ES-I3 (cell line): ENCODE measurements at regions not wholly inside any gene's neighbourhood (a gene's known extent, or its start where the extent isn't known, plus 50 kb on each side); places are given as distances from the start of the nearest gene placed in this dataset.

Source experiments
- H3K36me3 ChIP-seq: 2 replicates; pipeline ENCODE4 v1.6.1; 2013; ENCODE audit warnings: mild to moderate bottlenecking, low read length, control low read depth, moderate library complexity; ENCODE audit not compliant: insufficient read depth
- H3K4me1 ChIP-seq: 2 replicates; pipeline ENCODE4 v1.6.1; 2013; ENCODE audit warnings: mild to moderate bottlenecking, control low read depth, low read length; ENCODE audit not compliant: insufficient read depth
- H3K9ac ChIP-seq: 2 replicates; pipeline ENCODE4 v1.6.1; 2013; ENCODE audit warnings: low read depth, mild to moderate bottlenecking, low read length, moderate library complexity
- H3K9me3 ChIP-seq: 2 replicates; pipeline ENCODE4 v1.6.1; 2013; ENCODE audit warnings: mild to moderate bottlenecking, low read length, moderate library complexity; ENCODE audit not compliant: control insufficient read depth, insufficient read depth

DNA sequence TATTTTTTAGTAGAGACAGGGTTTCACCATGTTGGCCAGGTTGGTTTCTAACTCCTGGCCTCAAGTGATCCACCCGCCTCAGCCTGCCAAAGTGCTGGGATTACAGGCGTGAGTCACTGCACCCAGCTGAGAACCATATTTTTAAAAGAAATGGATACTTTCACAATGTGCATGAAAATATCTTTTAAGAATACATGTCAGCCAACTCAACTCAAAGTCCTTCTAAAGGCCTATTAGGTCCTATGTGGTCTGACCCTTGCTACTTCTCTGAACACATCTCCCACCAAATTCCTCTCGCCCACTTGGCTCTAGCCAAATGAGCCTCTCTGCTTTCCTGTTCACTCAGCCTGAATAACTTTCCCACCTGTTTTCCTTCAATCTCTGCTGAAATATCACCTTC lies 119.6 kb downstream of the MTX2 start:
- Histone ChIP-seq H3K4me1 (no peaks in the 10 kb centered on the region), H3K9me3 (no peaks in the 10 kb centered on the region), H3K9ac (no peak overlapping the region), H3K36me3 (no peaks in the 10 kb centered on the region)

DNA sequence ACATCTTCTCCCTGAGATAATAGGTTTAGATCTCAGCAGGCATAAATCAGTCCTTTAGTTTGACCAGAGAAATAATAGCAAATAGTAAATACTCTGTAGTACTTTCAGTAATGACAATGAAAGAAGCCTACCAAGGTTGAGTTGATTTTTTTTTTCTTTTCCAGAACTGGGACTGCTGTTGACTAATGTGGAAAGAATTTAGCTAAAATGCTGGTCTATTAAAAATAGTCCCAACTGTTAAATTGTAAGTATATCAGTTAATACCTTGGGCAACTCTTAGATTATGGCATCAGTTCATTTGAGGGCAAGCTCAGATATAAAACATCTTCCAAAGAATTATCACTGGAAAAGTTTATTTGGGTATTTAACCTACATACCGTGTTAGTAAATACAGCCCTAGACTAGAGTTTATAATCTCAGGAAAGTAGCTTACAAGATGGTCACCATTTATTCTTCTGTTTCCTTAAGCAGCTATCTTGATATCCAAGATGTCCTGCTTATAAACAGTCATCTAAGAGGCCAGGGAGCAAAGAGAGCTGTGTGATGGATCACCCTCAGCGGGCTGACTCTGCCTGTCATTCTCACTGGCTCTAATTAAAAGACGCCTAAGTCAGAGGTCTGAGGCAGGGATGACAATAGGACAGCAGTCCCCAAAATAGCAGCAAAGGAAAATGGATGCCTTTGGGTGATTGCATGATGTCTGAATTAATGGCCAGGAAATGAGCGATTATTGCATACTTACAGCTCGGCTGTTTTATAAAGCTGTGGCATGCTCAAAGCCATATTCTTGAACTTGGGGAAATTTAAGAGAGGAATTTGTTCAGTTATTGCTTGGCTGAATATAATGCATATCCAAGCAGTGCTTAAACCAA lies 121.3 kb downstream of the MTX2 start:
- Histone ChIP-seq H3K9ac (no peak overlapping the region), H3K9me3 (no peaks in the 10 kb centered on the region), H3K36me3 (no peaks in the 10 kb centered on the region)

DNA sequence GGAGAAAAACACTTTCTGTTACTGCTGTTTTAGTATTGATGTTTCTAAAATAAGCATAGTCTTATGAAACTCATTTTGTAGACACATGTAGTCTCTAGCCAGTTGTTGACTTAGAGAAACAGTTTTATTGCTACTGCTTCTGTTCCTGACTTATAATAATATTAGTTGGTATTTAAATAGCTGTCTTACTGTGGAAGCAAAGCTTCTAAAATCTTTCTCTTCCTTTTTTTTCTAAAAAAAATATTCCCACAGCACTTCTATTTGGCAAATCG lies 121.8 kb downstream of the MTX2 start:
- no peaks in the 10 kb centered on the region for H3K36me3 ChIP-seq
- H3K9me3 ChIP-seq: no peaks in the 10 kb centered on the region
- H3K9ac ChIP-seq: no peak overlapping the region
- no peaks in the 10 kb centered on the region for H3K4me1 ChIP-seq

More for the DNA sequence above, 121.3 kb downstream of the MTX2 start:
- H3K4me1 ChIP-seq: no peaks in the 10 kb centered on the region

DNA sequence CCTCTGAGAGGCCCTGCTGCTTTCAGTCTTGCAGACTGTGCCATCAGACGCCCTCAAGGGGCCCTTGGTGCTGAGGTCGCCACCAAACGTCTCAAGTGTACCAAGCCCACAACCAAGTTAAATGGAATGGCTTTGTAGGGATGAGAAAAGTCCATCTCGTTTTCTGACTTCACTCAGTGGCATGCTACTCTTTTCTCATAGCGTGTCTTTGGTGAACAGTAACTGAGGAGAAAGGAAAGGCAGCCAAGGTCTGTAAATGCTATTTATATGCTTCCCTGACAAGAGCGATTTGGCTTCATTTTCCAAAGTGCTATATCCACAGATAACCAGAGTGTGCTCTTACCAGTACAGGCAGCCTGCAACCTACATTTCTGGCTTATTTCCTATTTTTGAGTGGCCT lies 123.0 kb downstream of the MTX2 start:
- Histone ChIP-seq H3K4me1 (no peaks in the 10 kb centered on the region), H3K9me3 (no peaks in the 10 kb centered on the region), H3K36me3 (no peaks in the 10 kb centered on the region), H3K9ac (no peak overlapping the region)

DNA sequence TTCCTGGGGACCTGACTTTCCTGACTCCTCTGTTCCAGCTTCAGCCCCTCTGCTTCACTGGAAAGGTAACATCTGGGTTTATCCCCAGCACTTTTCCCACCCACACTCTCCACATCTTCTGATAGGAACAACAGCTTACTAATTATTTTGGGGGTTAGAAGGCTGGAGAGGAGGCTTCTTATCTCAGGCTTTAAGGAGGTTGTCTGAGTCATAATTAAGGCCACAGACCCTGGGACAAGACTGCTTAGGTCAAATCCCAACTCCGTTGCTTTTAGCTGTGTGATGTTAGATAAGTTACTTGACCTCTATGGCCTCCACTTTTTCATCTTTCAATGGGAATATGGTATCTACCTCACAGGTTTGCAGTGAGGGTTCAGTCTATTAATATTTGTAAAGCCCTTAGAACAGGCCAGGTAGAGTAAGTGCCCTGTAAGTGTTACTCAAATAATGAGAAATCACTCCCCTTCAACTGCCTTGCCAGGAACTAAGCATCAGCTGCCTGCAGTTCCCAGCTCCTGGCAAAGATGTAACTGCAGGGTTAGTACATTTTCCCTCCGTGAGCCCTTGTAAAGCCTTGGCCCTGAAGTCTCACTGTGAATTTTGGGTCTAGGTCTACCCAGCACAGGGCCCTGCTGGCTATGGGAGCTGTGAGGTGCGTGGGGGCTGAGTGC lies 123.6 kb downstream of the MTX2 start:
- no peak overlapping the region for H3K9ac ChIP-seq
- H3K9me3 ChIP-seq: no peaks in the 10 kb centered on the region
- no peaks in the 10 kb centered on the region for H3K36me3 ChIP-seq
- no peaks in the 10 kb centered on the region for H3K4me1 ChIP-seq

DNA sequence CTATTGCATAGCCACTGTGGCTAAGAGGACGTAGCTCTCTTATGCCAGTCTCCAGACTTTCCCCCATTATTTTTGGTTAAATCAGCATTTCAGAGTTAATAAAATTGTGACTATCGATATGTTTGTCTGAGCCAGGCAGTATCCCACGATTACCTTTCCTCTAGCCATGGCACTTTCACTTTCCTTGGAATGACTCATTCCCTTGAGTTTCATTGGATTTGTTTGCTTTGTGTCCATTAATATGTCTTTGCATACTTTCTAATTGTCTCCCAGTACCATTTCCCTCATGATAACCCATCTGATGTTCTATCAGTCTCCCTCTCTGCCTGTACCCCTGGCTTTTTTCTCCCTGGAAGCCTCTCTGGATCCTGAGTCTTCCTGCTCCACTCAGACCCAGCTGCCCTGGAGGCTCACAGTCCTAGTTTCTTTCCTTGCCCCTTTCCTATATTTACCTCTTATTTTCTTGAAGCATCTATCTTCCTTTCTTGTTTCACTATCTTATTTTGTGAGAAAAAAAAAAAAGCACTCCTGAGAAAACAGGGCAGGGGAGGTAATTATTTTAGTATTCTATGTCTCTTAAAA lies 126.1 kb downstream of the MTX2 start:
- H3K9ac ChIP-seq: no peak overlapping the region
- H3K9me3 ChIP-seq: no peaks in the 10 kb centered on the region
- no peaks in the 10 kb centered on the region for H3K36me3 ChIP-seq
- no peaks in the 10 kb centered on the region for H3K4me1 ChIP-seq

DNA sequence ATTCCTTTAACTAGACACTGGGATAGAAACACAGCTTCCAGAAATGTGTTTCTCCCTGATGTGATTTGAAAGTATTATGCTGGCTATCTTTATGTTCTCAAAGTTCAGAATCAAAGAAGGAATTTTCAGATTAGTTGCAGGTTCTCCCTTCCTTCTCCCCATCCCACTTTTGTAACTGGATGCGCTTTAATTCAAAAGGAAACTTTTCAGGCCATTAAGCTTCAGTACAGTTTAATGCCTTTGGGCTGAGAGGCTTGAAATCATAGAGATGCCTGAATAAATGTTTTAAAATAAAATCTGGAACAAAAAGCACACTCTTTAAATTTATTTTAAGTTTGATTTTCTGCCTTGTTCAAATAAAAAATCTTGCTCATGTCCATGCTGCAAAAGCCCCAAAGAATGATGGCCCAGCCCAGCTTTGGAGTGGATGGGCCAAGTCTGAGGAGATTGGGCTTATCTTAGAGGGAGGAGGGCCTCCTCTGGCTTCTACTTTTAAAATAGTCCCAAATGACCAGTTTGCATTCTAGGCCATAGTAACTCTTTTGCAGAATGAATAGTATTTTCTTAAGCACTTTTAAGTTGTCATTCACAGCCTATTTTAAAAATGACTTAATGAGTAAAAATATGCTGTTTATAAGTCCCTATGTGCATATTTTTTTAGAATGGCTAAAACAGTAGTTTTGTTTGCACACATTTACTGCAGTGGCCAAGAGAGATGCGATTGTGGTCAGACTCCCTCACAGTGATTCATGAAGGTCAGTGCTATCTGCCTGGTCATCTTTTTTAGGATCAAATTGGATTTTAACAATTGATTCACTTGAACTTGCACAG lies 129.2 kb downstream of the MTX2 start:
- H3K9ac ChIP-seq: no peak overlapping the region
- no peaks in the 10 kb centered on the region for H3K9me3 ChIP-seq
- H3K4me1 ChIP-seq: no peaks in the 10 kb centered on the region
- H3K36me3 ChIP-seq: no peaks in the 10 kb centered on the region

DNA sequence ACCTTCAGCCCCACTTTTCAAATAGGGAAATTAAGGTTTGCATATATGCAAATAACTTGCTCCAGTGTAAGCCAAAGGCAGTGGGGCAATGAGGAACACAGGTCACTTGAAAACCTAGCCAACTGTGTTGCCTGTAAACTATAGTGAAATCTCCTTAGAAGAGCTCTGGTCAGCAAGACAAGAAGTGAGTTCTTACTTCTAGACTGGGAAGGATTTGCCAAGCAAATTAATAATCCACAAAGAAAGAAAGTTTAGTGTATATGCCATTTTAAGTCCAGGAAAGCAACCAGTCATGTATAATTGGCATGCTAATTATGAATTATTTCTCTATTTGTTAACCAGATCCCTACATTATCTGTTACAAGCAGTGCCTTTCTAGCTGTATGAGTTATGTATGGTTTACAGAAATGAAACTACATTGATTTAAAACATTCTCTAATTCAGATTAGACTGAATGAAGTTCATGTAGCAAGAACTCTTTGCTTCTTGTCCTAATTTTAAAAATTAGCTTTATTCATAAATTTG lies 129.9 kb downstream of the MTX2 start:
- Histone ChIP-seq H3K4me1 (no peaks in the 10 kb centered on the region), H3K36me3 (no peaks in the 10 kb centered on the region), H3K9me3 (no peaks in the 10 kb centered on the region), H3K9ac (no peak overlapping the region)

DNA sequence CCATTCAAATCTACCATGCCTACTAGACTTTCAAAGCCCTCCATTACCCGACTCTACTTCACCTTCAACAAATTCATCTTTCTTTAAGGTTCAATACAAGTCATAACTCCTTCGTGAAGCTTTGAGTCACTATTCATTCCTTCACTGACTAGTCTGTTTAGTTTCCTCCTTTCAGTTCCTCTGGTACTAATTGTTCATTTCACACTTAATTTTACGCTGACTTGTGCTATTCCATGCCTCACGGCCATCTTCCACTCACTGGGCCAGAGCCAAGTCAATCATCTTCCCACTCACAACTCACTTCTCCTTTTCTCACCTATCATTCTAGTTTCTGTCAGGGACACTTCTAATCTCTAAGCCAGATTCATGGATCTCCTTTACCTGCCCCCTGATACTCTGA lies 136.2 kb downstream of the MTX2 start:
- no peaks in the 10 kb centered on the region for H3K36me3 ChIP-seq
- no peaks in the 10 kb centered on the region for H3K4me1 ChIP-seq
- H3K9me3 ChIP-seq: no peaks in the 10 kb centered on the region
- no peak overlapping the region for H3K9ac ChIP-seq

DNA sequence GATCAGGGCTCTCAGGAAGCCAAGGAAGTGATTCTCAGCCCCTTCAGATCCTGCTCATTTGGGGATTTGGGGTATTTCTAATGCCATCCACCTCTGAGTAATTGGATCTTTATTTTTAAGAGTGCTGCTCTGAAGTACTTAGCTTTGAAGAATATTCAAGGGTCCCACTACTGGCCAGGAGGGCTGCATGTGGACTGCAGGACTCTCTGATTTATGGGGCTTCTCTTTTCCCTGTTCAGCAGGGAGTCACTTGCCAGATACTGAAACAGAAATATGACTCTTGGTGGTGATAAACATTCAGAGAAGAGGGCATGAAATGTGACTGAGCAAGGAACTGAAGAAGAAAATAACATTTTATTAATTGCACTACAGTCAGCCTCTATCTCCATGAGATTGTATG lies 138.5 kb downstream of the MTX2 start:
- Histone ChIP-seq H3K4me1 (no peaks in the 10 kb centered on the region), H3K9ac (no peak overlapping the region), H3K36me3 (no peaks in the 10 kb centered on the region), H3K9me3 (no peaks in the 10 kb centered on the region)

DNA sequence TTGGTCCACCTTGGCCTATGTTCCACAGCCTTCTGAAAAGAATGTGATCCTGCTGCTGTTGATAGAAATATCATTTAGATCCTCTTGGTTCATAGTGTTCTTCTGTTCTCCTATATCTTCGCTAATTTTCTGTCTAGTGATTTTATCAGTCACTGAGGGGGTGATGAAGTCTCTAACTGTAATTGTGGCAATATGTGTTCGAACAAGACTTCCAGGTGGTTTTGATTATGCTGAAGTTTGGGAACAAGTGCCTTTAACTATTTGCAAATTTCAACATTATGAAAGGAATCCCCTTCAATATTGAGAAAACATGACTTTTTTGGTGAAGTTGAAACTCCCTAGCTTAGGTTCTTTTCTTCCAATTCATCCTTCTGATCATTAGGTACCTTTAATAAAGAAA lies 140.4 kb downstream of the MTX2 start:
- Histone ChIP-seq H3K36me3 (no peaks in the 10 kb centered on the region), H3K9me3 (no peaks in the 10 kb centered on the region), H3K9ac (no peak overlapping the region), H3K4me1 (no peaks in the 10 kb centered on the region)

DNA sequence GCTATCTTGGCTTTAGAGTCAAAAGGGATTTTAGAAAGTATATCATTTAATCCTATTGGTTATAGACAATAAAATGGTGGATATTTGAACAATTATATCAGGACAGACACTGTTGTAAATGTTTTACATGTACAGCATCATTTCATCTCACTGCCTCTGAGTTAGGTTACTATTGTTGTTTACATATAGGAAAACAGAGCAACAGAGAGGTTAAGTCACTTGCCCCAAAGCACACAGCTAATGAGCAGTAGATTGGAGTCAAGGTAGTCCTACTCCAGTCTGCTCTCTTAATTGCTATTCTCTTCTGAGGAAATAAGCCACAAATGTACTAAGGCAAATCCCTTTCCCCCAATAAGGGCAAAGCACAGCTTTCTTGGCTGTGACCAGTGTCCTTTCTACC lies 142.9 kb downstream of the MTX2 start:
- no peak overlapping the region for H3K9ac ChIP-seq
- H3K9me3 ChIP-seq: no peaks in the 10 kb centered on the region
- no peaks in the 10 kb centered on the region for H3K36me3 ChIP-seq
- no peaks in the 10 kb centered on the region for H3K4me1 ChIP-seq

DNA sequence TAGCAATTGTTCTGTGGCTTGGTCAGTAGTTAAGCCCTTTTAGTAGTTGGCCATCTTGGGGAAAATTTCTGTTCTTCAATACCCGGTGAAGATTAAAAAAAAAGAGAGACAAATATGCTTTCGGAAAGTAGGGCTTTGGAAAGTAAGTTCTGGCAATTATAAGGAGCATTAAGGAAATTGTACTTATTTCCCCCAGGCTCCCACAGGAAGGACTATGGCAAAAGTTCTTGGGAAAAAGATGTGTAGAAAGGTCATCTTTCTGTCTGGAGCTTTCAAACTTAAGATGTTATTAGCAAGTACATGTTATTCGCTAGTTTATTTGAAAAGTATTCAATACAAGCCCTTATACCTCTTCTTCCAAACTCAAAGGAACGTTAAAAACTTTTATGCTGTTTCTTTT lies 144.5 kb downstream of the MTX2 start:
- Histone ChIP-seq H3K4me1 (no peaks in the 10 kb centered on the region), H3K36me3 (no peaks in the 10 kb centered on the region), H3K9ac (no peak overlapping the region), H3K9me3 (no peaks in the 10 kb centered on the region)

DNA sequence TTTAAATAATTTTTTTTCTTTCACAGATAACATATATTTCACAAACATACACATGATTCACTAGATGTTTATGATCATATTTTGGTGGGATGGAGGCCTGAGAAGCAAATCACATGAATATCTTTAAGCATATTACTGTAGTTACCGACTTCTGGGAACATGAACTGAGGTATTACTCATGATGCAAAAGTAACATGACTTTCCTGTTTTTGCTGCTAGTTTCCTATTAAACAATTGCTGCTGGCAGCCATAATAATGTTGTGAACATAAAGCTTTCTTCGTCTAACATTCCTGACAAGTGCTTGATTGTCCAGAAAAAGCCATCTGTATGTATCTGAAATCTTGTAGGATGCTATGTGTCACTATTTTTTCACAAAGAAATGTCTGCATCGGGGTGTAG lies 145.4 kb downstream of the MTX2 start:
- Histone ChIP-seq H3K9me3 (no peaks in the 10 kb centered on the region), H3K4me1 (no peaks in the 10 kb centered on the region), H3K36me3 (no peaks in the 10 kb centered on the region), H3K9ac (no peak overlapping the region)
